ENCODE measurements at regions not wholly inside any gene's neighbourhood (a gene's known extent, or its start where the extent isn't known, plus 50 kb on each side); places are given as distances from the start of the nearest gene placed in this dataset.

- Mint-ChIP-seq H3K4me1 (peaks cover 40% of the 10 kb centered on the region), H3K4me3 (no peak overlapping the region), H3K9me3 (peaks cover 12% of the 10 kb centered on the region), H3K27ac (no peak overlapping the region), H3K36me3 (ENCODE audit: low read depth) (peaks cover 3% of the 10 kb centered on the region), H3K27me3 (ENCODE audit: low read depth, poor library complexity) (peaks cover 3% of the 10 kb centered on the region)
- no peak for DNase-seq
- TF ChIP-seq, protein P1, sequence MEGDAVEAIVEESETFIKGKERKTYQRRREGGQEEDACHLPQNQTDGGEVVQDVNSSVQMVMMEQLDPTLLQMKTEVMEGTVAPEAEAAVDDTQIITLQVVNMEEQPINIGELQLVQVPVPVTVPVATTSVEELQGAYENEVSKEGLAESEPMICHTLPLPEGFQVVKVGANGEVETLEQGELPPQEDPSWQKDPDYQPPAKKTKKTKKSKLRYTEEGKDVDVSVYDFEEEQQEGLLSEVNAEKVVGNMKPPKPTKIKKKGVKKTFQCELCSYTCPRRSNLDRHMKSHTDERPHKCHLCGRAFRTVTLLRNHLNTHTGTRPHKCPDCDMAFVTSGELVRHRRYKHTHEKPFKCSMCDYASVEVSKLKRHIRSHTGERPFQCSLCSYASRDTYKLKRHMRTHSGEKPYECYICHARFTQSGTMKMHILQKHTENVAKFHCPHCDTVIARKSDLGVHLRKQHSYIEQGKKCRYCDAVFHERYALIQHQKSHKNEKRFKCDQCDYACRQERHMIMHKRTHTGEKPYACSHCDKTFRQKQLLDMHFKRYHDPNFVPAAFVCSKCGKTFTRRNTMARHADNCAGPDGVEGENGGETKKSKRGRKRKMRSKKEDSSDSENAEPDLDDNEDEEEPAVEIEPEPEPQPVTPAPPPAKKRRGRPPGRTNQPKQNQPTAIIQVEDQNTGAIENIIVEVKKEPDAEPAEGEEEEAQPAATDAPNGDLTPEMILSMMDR (IDR thresholded peaks at IDR 0.05) = no peak
These were observed 163.9 kb upstream of the ELAC2 start for GRCh38 chr17:13181683-13182082.

- Mint-ChIP-seq H3K27me3 (ENCODE audit: low read depth, poor library complexity) (peaks cover 6% of the 10 kb centered on the region), H3K27ac (peak overlapping the region; percentile 73), H3K4me3 (no peak overlapping the region), H3K36me3 (ENCODE audit: low read depth) (peaks cover 13% of the 10 kb centered on the region), H3K9me3 (peaks cover 52% of the 10 kb centered on the region), H3K4me1 (peaks cover 8% of the 10 kb centered on the region)
- TF ChIP-seq, protein P1 (IDR thresholded peaks at IDR 0.05) = no peak
- no peak for DNase-seq
These were observed 158.6 kb upstream of the ELAC2 start for GRCh38 chr17:13176436-13176835.

DNA sequence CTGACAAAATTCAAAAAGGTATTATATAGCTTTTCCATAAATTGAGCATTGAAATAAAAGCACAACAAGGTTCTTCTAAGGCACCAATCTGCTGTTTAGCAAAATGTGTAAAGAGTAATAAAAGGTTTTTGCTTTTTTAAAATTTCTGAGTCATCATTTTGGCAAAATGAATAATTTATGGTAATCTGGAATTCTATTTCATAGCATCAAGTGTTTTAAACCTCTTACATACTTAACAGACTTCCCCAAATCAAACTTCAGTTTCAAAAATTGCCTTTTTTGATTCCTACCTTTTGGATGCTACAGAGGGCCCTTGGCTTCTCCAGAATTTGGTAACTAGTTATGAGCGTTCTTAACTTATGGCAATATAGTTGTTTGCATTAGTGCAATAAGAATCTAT is 154.0 kb upstream of the ELAC2 start:
- H3K27me3 Mint-ChIP-seq (ENCODE audit: low read depth, poor library complexity) = peaks cover 3% of the 10 kb centered on the region
- no peak overlapping the region for H3K27ac Mint-ChIP-seq
- peaks cover 80% of the 10 kb centered on the region for H3K9me3 Mint-ChIP-seq
- DNase-seq = no peak
- H3K4me1 Mint-ChIP-seq = peaks cover 5% of the 10 kb centered on the region
- no peak overlapping the region for H3K4me3 Mint-ChIP-seq
- TF ChIP-seq, protein P1 (IDR thresholded peaks at IDR 0.05) = no peak
- H3K36me3 Mint-ChIP-seq (ENCODE audit: low read depth) = peaks cover 17% of the 10 kb centered on the region

DNA sequence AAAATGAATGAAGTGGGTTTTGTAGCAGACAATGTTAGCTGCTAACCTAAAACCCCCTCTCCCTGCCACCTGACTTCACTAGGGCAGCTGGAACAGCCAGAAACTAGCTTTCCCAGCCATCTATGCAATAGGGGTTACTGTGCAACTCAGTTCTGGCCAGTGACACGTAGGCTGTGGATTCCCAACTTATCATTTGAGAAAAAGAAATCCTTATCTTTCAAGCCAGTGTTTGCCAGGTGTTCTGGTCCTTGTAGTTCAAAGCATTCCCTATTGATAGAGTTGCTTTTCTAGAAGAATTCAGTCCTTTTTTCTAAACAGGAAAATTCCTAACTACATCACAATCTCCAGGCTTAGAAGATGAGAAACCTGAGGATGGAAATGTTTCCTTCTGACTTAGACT is 144.5 kb upstream of the ELAC2 start:
- H3K4me3 Mint-ChIP-seq = no peak overlapping the region
- H3K36me3 Mint-ChIP-seq (ENCODE audit: low read depth) = no peaks in the 10 kb centered on the region
- no peak overlapping the region for H3K27ac Mint-ChIP-seq
- TF ChIP-seq, protein P1 (IDR thresholded peaks at IDR 0.05) = no peak
- no peaks in the 10 kb centered on the region for H3K27me3 Mint-ChIP-seq (ENCODE audit: low read depth, poor library complexity)
- DNase-seq = no peak
- peaks cover 15% of the 10 kb centered on the region for H3K9me3 Mint-ChIP-seq
- H3K4me1 Mint-ChIP-seq = no peaks in the 10 kb centered on the region

DNA sequence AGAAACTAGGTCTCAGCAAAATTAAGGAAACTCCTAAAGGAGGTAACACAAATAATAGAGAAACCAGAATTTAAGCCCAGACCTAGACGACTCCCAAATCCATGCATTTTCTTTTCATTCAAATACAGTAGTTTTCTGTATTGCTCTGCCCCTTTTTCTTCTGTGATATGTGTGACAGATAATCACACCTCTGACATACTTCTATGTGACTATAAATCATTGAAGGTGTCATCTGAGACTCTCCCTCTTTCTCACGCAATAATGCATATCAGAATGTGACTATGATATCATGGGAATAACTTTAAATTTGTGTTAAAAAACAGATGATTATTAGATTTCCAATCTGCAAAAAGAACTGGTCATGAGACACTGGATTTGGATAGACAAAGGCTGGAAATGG is 143.0 kb upstream of the ELAC2 start:
- no peak for DNase-seq
- H3K4me1 Mint-ChIP-seq = no peaks in the 10 kb centered on the region
- H3K4me3 Mint-ChIP-seq = no peak overlapping the region
- no peaks in the 10 kb centered on the region for H3K27me3 Mint-ChIP-seq (ENCODE audit: low read depth, poor library complexity)
- H3K36me3 Mint-ChIP-seq (ENCODE audit: low read depth) = no peaks in the 10 kb centered on the region
- H3K27ac Mint-ChIP-seq = no peak overlapping the region
- TF ChIP-seq, protein P1 (IDR thresholded peaks at IDR 0.05) = no peak
- peaks cover under 1% of the 10 kb centered on the region for H3K9me3 Mint-ChIP-seq

DNA sequence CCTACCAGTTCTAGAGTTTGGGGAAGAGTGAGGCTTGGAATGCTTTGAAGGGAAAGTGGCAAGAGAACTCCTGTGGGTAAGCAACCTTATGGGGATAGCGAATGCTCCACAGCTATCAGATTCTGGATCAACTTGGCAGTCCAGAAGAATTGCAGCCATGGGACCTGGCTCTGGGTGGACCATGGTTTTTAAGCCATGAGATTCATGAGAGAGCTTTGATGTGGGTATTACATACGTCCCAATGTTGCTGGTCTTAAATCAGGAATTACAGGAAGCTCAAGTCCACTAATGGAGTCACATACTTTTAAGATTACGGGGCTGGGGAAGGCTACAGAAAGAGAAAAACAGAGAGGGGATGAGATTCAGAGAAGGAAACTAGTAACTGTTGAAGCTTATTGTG is 142.5 kb upstream of the ELAC2 start:
- no peak for DNase-seq
- Mint-ChIP-seq H3K27me3 (ENCODE audit: low read depth, poor library complexity) (no peaks in the 10 kb centered on the region), H3K4me3 (no peak overlapping the region), H3K36me3 (ENCODE audit: low read depth) (no peaks in the 10 kb centered on the region), H3K27ac (no peak overlapping the region), H3K9me3 (no peaks in the 10 kb centered on the region), H3K4me1 (no peaks in the 10 kb centered on the region)
- TF ChIP-seq, protein P1 (IDR thresholded peaks at IDR 0.05) = no peak
